Hematopoietic multipotent progenitor cell (in vitro differentiated cells): ENCODE measurements at regions not wholly inside any gene's neighbourhood (a gene's known extent, or its start where the extent isn't known, plus 50 kb on each side); places are given as distances from the start of the nearest gene placed in this dataset.
"Not testable (repeated sequence)": the region's sequence is repeated elsewhere in the genome, so short reads cannot be mapped to it uniquely, and the experiment has no call there.

ENCODE experiments used
- DNase-seq, 3 donors: peaks; one replicate each; pipeline ENCODE4 v3.0.0-alpha.2; 2011 to 2015; ENCODE audit warnings: low read depth in 2 of 3, low spot score in 2 of 3

GRCh38 chr18:26654616-26655524, 106.5 kb upstream of the KCTD1 start:
- DNase-seq: peak in 1 of 3 donors; percentile 38

- no peak for DNase-seq
These were observed 105.7 kb upstream of the KCTD1 start for GRCh38 chr18:26653943-26654615.

- DNase-seq: no peak
These were observed 104.1 kb upstream of the KCTD1 start for GRCh38 chr18:26652501-26652900.

- no peak for DNase-seq
These were observed 102.2 kb upstream of the KCTD1 start for GRCh38 chr18:26650310-26651268.

GRCh38 chr18:26649193-26649543, 100.8 kb upstream of the KCTD1 start:
- DNase-seq: peak in 1 of 3 donors; percentile 17

DNA sequence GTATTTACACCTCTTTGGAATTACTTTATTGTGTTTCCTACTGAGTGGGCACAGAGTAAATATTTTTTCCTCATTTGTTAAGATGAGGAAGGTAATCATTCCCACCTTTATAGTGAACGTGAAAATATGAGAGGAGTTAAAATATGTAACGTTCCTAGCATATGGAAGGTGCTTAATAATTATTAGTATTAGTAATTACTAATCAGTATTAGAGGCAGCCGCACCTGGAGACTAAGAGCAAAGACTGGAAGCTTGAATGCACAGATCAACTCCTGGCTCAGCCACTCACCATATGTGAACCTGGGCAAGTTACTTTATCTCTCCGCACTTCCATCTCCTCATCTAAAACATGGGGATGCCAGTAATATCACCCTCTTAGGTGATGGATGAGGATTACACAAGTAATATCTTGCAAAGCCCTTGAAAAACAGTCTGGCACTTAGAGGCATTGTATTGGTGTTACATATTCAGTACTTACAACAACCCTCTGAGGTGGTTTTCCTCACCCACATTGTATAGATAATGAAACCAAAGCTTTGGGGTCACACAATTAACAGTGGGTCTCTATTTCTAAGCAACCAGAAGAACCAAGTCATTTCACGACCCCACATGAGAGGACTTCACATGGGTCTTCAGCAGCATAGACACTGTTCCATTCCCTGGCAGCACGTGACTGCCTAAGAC, 100.3 kb upstream of the KCTD1 start:
- DNase-seq: no peak

DNA sequence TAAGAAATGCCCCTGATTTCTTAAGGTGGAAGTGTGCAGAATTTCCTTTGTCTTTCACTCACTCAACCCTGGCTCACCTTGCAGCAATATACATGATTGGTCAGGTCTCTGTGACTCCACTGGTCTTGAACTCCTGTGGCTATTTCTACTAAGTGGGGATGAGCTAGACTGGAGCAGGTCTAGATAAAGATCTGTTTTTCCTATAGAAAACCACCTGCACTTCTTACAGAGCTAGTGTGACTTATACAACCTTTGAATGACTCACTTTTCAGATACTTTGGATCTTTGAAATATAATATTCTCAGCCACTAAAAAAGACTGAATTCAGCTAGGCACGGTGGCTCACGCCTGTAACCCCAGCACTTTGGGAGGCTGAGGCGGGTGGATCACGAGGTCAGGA, 98.5 kb upstream of the KCTD1 start:
- no peak for DNase-seq

- DNase-seq: peak in 2 of 3 donors; percentile 57 to 87
These were observed 94.3 kb upstream of the KCTD1 start for GRCh38 chr18:26642440-26643348.

DNA sequence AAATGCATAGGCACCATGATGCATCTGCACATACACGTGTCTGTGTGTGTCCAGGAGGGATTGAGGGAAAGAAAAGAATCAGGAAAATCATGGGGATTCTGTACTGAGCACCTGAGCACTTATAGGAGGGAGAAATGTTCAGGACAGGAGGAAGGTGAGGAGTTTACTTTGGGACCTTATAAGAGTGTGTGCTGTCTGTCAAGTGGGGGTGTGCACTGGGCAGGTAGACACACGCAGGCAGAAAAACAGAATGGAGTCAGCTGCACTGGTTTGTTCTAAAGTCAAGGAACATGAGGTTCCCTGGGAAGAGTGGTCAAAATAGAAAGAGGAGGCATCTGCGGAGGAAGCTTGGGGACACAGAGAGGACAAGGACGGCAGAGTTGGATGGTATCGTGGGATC, 92.2 kb upstream of the KCTD1 start:
- no peak for DNase-seq

DNA sequence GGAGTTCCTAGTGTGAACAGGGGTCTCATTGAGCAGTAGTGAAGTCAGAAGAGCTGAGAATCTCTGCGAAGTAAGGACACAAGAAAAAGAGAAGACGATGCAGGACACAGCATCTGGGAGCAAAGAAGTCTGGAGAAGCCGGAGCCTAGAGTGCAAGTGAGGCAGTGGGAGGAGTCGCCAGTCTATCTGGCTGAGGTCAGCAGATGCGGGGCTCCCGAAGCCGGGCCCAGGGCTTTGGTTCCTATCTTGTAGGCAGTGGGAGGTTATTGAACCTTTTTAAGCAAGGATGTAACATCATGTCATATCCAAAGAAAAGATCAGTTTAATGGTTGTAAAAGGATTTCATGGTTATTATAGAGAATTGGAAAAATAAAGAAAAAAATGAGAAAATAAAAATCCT, 90.8 kb upstream of the KCTD1 start:
- DNase-seq: no peak

DNA sequence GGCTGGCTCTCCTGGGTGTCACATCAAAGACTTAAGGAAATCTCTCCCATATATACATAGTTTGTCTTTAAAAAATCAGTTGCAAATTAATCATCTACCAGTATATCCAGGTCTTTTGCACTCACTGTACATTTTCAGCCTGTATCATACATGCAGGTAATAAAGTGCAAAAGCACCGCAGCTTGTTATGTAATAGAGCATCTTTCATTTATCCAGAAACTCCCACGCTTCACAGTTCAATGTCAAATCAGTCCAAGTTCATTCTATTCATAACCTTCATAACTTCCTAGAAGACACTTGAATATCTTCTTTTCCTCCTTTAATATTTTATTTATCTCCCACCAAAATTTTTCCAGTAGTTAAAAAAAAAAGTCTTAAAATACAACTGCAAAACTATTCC, 89.6 kb upstream of the KCTD1 start:
- no peak for DNase-seq

GRCh38 chr18:26637324-26637723, 89.0 kb upstream of the KCTD1 start:
- DNase-seq: no peak

DNA sequence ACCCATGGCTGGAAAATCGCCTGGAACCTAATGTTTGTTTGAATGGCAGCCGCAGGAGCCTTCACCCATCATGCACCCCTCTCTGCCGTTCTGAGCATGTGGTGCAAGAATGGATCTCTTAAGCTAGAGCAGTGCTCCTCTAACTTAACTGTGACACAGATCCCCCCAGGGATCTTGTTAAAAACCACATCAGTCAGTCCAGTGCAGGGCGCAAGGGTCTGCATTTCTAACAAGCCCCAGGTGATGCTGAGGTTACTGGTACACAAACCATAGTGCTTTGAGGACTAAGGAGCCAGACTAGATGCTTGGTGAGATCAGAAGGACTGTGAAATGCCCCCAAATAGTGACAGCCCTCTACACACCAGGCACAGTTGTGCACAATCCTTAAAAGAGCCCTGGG, 87.1 kb upstream of the KCTD1 start:
- no peak for DNase-seq

DNA sequence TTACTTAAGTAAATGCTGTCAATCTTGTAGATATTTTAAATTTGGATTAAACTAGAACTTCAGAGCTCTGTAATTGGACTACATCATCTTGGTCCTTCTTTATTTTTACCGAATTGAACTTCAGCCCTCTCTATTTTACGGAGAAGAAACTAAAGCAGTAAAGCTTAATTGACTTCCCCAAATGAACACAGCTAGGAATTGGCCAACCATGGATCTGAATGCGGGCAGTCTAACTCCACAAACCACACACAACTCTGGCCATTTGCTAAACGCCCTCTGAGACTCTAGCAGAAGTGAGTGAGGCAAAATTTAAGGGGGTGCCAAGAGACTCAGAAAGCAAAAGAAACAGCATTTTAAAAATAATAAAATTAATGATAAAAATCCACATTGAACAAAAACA, 86.3 kb upstream of the KCTD1 start:
- DNase-seq: no peak

GRCh38 chr18:26631135-26631534, 82.8 kb upstream of the KCTD1 start:
- DNase-seq: no peak

DNA sequence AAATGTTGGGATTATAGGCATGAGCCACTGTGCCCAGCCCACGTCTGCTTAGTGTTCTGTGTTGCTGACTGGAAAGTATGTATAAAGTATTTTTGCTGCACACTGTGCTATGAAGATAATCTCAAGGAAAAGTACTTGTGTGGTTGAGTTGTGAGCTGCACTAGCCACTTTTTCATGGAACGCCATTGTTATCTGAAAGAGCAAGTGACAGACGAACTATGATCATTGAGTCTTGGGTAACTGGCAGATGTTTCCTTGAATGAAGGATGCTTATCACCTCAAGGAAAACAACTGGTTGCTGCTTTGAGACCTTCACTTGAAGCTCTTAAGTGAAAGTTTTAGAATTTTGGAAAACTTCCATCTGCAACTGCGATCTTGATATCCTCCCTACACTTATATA, 82.2 kb upstream of the KCTD1 start:
- peak in 2 of 3 donors; percentile 13 to 17 for DNase-seq

DNA sequence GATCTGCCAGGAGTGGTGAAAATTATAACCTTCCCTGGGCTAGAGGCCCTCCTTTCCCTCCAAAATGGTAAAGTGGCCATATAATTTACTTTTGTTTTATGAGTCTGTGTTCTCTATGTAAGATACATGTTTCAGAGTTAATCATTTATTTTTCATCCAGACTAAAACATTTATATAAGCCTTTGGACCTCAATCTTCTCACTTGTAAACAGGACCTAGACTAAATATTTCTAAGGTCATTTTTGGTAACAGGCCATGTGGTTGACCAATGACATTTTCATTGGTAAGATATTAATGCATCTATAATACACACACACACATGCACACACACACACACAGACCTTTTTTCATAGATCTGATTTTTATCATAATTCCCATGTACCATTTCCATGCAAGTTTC, 79.7 kb upstream of the KCTD1 start:
- no peak for DNase-seq

DNA sequence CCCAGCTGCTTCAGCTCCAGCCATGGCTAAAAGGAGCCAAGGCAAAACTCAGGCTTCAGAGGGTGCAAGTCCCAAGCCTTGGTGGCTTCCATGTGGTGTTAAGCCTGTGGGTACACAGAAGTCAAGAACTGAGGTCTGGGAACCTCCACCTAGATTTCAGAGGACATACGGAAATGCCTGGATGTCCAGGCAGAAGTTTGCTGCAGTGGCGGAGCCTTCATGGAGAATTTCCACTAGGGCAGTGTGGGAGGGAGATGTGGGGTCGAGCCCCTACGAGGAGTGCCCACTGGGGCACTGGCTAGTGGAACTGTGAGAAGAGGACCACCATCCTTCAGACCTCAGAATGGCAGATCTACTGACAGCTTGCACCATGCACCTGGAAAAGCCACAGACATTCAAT, 76.1 kb upstream of the KCTD1 start:
- no peak for DNase-seq

GRCh38 chr18:26623314-26623713, 75.0 kb upstream of the KCTD1 start:
- DNase-seq: not testable (repeated sequence)
